ENCODE measurements at regions not wholly inside any gene's neighbourhood (a gene's known extent, or its start where the extent isn't known, plus 50 kb on each side); places are given as distances from the start of the nearest gene placed in this dataset.

GRCh38 chr3:124611520-124611919 lies 118.7 kb upstream of the UMPS start (continued):
- no peak for TF ChIP-seq ZBED4 (CRISPR knock-in tag; IDR thresholded peaks at IDR 0.05; ENCODE audit: borderline replicate concordance)
- 0 out of 2 replicates have a peak, but pooled peaks have one; percentile 16 for TF ChIP-seq NCOA2 (CRISPR knock-in tag; IDR thresholded peaks at IDR 0.05)
- TF ChIP-seq GMEB2 (CRISPR knock-in tag; IDR thresholded peaks at IDR 0.05; ENCODE audit: low read depth), result no peak
- TF ChIP-seq ZNF142 (CRISPR knock-in tag; IDR thresholded peaks at IDR 0.05), result no peak
- TF ChIP-seq ZNF292 (CRISPR knock-in tag; IDR thresholded peaks at IDR 0.05; ENCODE audit: borderline replicate concordance, low read depth), result 0 out of 2 replicates have a peak, but pooled peaks have one; percentile 28
- no peak for TF ChIP-seq PBX3 (CRISPR knock-in tag; IDR thresholded peaks at IDR 0.05; ENCODE audit: borderline replicate concordance)
- TF ChIP-seq ZBTB4 (CRISPR knock-in tag; IDR thresholded peaks at IDR 0.05; ENCODE audit: borderline replicate concordance), result no peak
- TF ChIP-seq ZMYM3 (CRISPR knock-in tag; IDR thresholded peaks at IDR 0.05), result peak; percentile 33; the same call in 1 of the 2 replicates
- TF ChIP-seq NFYB (CRISPR knock-in tag; IDR thresholded peaks at IDR 0.05), result no peak
- no peak for TF ChIP-seq SP2 (CRISPR knock-in tag; IDR thresholded peaks at IDR 0.05)
- no peak for TF ChIP-seq CBX1 (IDR thresholded peaks at IDR 0.05; ENCODE audit: low read depth)
- TF ChIP-seq ZNF567 (CRISPR knock-in tag; IDR thresholded peaks at IDR 0.05; ENCODE audit: borderline replicate concordance), result no peak
- TF ChIP-seq ZC3H4 (CRISPR knock-in tag; IDR thresholded peaks at IDR 0.05; ENCODE audit: borderline replicate concordance), result no peak
- no peak for TF ChIP-seq IRX3 (CRISPR knock-in tag; IDR thresholded peaks at IDR 0.05; ENCODE audit: borderline replicate concordance, low read depth)

Data from HepG2 (cell line).